HG03571 (cell line): ENCODE measurements at regions not wholly inside any gene's neighbourhood (a gene's known extent, or its start where the extent isn't known, plus 50 kb on each side); places are given as distances from the start of the nearest gene placed in this dataset.
"Not testable (repeated sequence)": the region's sequence is repeated elsewhere in the genome, so short reads cannot be mapped to it uniquely, and the experiment has no call there.

Experiments
- ATAC-seq: cut with Tn5 transposase; IDR thresholded peaks from one replicate; pipeline ENCODE4 v1.9.1; 2021; ENCODE audit not compliant: unreplicated experiment

DNA sequence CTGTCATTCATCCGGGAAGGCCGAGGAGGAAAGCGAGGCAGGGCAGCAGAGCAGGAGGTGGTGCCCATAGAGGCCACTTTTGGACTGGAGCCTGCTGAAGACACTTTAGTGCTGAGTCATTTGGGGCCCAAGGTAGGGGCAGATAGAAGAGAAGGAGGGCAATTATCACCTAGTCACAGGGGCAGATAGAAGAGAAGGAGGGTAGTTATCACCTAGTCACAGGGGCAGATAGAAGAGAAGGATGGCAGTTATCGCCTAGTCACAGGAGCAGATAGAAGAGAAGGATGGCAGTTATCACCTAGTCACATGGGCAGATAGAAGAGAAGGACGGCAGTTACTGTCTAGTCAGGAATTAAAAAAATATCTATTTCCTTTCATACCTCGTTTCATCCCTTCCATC, 1372.6 kb downstream of the FOXD4L5 start:
- not testable (repeated sequence) for ATAC-seq

DNA sequence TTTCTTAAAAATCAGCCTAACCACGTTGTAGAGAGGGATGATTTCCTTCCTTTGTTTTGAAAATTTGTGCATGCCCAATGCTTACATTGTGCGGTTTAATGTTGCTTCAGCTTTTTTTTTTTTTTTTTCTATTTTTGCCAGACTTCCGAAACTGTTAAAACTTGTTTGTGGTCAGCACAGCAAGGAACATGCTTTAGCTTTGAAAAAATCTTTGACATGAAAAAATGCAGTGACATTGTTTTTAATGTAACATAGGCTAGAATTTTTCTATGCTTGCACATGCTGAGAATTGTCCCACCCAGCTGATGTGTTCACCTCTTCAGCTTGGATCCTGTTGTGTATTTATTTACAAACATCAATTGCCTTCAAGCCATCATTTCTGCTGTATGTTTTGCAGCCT, 1375.9 kb downstream of the FOXD4L5 start:
- ATAC-seq = not testable (repeated sequence)

DNA sequence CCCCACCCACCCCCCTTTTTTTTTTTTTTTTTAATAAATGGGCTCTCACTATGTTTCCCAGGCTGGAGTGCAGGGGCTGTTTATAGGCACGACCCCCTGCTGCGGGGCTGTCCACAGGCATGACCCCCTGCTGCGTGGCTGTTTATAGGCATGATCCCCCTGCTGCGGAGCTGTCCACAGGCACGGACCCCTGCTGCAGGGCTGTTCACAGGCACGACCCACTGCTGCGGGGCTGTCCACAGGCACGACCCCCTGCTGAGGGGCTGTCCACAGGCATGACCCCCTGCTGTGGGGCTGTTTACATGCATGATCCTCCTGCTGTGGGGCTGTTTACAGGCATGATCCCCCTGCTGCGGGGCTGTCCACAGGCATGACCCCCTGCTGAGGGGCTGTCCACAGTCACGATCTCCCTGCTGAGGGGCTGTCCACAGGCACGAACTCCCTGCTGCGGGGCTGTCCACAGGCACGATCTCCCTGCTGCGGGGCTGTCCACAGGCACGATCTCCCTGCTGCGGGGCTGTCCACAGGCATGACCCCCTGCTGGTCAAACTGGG, 1385.3 kb downstream of the FOXD4L5 start:
- ATAC-seq = not testable (repeated sequence)

DNA sequence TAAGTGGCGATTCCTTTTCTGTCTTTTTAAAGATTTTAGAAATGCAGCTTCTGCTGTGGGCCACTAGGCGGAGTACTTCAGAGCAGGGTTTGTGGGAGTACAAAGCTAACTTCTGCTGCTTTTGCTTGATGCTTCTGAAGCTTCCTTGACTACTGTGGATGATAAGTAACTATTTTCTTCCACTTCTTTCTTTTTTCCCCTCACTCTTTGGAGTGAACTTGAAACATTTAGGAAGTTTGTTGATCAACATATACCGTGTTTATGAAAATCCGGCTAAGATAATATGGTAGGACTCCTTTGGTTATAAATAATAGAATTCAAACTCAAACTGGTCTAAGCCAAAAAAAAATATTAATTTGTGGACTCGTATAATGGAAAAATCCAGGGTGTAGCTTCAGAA, 1403.6 kb downstream of the FOXD4L5 start:
- not testable (repeated sequence) for ATAC-seq

DNA sequence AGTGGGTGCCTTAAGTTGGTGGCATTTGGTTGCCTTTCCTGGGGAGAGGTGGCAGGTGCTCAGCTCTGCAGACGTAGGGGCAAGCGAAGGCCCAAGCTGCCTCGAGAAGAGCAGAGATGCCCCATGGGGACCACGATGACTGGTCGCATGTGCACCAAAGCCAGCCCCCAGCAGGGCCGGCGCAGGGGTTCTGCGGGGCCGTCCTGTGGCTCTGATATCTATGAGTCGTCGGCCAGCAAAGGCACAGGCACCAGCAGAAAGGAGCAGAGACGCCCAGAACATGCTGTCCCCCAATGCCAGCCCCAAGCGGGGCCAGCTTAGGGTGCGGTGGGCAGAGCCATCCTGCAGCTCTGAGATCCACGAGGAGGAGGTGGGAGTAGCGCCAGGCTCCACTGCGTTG, 1408.6 kb downstream of the FOXD4L5 start:
- ATAC-seq = not testable (repeated sequence)

DNA sequence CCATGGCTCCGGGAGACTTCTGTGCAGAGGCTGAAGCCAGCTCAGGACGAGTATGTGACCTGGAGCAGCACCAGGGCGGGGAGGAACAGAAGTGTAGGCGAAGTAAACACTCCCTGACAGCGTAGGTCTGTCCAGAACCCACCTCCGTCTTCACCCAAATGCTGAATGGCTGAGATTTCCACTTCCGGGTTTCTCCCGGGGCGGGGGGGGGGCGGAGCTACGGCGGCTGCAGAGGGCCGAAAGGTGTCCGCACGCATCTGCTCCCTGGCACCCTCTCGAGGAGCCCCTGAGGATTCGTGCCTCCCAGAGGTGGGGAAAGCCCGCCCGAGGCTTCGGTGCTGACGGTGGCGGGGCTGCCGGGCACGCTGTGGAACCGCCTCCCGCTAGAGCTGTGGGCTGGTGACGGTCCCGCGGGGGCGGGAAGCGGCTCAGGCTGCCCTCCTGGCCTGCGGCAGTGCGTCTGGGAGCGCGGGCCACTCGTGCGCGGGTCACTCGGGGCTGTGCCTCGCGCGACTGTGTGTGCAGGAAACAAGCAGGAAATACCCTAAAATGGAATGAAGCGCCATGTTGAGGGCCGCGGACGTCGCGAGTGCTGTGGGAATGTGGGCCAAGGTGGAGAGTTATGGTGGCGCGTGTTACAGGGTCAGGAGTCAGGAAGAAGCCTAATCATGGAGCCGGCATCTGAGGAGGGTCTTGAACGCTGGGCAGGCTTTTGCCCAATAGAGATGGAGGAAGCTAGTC, 1425.4 kb downstream of the FOXD4L5 start:
- ATAC-seq = no peak

DNA sequence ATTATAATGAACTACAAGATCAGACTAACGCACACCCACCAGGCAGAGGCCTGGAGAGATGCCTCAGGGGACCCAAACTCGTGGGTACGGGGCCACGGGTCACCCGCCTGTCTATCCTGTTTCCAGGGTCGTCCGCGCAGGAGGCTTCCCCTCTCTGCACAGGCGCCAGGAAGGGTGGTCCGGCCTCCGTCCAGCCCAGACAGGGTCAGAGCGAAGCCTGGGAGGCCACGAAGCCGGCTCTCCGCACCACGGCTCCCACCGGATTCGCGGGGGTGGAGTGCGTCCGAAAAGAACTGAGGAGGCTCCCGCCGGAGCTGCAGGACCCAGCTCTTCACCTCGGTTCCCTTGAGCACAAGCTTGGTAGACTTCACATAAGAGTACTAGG, 1425.9 kb downstream of the FOXD4L5 start:
- not testable (repeated sequence) for ATAC-seq

DNA sequence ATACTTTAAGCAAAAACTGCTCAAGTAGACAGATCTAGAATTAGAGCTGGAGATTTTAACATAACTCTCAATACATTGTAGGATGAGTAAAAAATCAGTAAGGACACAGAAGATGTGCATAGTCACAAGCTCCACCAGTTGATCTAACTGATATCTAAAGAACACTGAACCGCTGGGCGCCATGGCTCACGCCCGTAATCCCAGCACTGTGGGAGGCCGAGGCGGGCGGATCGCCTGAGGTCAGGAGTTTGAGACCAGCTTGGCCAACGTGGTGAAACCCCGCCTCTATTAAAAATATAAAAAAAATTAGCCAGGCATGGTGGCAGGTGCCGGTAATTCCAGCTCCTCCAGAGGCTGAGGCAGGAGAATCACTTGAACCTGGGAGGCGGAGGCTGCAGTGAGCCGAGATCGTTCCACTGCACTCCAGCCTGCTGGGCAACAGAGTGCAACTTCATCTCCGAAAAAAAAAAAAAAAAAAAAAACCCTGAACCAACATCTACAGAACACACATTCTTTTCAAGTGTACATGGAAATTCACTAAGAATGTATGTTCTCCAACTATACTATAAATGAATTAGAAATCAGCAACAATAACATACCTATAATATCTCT, 1431.8 kb downstream of the FOXD4L5 start:
- not testable (repeated sequence) for ATAC-seq

DNA sequence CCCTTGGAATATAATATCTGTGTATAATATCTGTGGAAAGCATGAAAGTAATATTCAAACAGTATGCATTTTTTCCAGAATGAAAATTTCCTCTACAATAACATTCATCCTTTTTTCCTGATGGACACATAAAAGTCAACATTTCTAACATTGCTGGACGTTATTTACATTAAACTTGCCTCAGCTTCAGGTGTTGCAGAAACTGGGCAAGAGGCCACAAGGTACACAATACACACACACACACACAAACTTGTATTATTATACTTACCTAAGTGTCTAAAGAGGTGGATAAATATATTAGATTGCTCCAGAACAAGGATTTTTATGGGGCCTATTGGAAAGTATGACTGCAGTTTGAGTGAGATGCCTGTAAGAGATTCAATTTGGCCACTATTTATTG, 1460.2 kb downstream of the FOXD4L5 start:
- ATAC-seq = not testable (repeated sequence)

DNA sequence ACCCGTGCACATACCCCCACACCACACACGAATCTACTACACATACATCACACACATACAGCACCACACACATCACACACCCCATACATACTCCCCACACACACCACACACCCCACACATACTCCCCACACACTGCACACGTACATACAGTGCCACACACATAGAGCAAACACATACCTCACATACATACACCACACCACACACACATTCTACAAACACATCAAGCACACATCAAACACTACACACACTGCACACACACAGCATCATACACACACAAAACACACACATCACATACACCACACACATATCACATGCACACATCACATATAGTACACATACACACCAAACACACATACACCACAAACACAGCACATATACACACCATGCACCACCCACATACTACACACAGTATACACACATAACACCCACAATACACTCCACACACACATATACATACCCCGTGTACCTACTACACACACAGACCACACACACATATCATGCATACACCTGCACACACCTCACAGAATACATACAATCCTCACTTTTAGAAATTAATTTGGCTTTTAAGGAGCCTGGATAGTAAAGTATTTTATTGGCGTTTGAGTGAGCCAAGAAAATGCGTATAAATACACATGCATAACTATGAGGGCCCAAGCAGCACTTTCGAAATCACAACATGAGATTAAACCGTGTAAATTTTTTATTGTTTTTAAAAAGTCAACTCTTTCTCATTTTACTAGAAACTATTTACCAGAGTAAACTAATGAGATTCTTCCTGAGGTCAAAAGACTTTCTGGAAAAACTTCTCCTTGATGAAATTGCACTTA, 1461.4 kb downstream of the FOXD4L5 start:
- not testable (repeated sequence) for ATAC-seq

DNA sequence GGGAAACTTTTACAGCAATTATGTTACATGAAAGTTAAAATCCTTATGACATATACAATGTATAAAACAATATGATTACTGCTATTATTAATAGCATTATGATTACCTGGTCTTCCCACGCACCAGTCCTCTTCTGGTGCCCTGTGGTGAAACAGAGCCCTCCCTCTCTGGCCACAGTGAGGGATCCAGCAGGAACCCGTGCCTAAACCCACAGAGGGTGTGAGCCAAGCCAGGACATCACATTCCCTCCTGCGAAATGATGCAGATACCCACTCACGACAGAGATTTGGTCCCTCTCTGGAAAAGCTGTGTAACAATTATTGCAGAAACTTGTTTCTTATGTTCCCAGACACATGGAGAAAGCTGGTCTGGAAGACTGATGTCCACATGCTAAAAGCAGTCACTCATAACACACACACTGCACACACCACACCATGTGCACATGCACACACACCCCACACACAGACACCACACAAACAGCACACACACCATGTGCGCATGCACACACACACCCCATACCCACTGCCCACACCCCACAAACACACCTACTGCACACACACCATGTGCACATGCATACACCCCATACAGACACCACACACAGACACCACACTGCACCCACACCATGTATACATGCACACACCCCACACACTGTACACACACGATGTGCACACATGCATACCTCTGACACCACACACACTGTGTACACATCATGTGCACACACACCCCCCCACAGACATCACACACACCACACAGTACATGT, 1462.2 kb downstream of the FOXD4L5 start:
- not testable (repeated sequence) for ATAC-seq

DNA sequence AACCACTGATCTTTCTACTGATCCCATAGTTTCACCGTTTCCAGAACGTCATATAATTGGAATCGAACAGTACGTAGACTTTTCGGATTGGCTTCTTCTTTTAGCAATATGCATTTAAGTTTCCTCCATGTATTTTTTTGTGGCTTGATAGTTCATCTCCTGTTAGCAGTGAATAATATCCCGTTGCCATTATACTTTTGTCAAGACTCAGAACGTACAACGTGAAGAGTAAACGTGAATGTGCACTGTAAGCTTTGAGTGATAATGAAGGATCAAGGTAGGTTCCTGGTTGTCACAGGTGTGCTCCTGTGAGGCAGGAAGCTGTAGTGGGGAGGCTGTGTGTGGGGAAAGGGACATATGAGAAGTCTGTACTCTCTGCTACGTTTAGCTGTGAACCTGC, 1463.7 kb downstream of the FOXD4L5 start:
- ATAC-seq = not testable (repeated sequence)

DNA sequence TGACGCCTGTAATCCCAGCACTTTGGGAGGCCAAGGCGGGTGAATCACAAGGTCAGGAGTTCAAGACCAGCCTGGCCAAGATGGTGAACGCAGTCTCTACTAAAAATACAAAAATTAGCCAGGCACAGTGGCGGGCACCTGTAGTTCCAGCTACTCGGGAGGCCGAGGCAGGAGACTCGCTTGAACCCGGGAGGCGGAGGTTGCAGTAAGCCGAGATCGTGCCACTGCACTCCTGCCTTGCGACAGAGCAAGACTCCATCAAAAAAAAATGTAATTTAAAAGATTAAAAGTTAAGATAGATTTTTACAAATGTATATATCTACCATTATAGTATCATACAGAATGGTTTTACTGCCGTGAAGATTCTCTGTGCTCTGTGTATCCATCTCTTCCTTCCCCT, 1464.1 kb downstream of the FOXD4L5 start:
- ATAC-seq = not testable (repeated sequence)

DNA sequence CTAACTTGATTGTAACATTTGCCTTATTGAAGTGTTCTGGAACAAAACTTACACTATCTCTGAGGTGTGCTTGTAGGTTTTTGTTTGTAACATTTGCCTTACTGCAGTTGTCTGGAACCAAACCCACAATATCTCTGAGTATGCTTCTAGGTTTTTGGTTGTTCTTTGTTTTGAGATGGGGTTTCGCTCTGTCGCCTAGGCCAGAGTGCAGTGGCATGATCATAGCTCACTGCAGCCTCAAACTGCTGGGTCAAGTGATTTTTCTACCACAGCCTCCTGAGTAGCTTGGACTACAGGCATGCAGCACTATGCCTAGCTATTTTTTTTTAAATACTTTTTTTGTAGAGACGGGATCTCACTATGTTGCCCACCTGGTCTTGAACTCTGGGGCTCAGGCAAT, 1464.6 kb downstream of the FOXD4L5 start:
- ATAC-seq = not testable (repeated sequence)

DNA sequence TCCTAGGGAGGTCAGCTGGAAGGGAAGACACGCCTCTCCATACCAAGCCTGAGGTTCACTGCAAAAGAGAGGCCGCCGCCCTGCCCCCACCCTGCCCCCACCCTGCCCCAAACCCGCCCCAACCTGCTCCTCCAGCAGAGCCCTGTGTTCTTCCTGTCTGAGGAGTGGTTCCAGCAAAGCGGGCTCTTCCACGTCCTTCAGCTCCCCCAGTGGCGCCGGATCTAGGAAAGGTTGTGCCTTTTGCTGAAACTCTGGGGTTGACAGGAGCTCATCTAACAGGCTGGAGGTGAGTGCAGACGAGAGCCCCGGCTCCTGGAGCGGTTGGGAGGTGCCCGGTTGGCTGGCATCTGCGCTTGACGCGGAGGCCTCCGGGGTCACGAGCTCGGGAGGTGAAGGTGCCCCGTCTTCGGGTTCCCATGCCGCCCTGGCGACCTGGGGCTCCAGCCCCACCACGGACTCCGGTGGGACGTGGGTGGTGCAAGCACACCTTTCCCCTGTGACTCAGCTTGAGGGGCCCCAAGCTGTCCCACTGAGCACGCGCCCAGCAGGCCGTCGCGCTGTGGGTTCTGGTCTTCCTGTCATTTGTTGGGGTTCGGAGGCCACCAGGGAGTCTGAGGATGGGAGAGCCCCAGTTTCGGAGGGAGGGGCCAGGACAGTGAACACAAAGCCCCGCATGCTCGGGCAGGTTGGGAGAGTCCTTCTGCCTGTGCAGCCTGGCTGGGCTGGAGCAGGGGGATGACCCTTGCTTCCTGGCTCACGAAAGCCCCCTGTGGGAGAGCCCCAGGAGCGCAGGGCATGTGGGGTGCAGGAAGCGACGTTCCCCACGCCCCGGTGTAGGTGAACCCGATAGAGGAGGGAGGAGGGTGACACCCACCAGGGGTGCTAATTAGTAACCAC, 1467.1 kb downstream of the FOXD4L5 start:
- ATAC-seq = peak; percentile 57

DNA sequence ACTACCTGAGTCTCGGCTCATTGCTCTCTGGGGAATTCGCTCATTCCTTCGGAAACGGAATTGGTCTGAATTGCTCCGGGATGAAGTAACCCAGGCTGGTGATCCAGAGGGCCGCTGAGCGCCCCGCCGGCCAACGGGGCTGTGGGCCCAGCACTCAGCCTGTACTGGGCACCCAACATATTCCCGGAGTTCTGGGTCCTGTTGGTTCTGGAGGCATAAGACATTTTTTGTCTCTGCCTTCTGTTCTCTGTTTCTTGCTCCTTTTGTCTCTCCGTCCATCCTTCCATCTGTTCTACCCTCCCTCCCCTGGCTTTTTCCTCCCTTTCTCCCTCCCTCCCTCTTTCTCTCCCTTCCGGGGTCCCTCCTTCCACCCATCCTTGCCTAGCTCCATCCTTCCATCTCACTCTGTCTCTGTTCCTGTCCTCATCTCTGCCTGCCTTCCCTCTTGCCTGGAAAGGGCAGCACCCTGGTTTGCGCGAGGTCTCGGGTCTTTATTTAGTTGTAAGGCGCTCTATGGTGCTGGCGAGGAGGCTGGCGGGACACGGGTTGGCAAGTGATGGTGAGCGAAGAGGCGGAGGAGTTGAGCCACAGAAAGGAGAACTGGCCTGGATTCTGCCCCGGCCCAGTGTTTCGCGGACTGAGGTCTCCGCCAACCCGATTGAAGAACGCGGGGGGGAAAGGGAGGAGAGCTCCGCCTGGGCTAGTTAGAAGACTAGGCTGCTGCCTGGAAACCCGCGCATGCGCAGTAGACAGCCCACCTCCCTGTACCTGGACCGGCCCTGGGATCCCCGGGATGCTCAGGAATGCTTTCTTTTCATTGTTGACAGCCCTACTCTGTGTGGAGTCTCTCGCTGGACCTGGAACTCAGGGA, 1468.0 kb downstream of the FOXD4L5 start:
- ATAC-seq = peak; percentile 68

DNA sequence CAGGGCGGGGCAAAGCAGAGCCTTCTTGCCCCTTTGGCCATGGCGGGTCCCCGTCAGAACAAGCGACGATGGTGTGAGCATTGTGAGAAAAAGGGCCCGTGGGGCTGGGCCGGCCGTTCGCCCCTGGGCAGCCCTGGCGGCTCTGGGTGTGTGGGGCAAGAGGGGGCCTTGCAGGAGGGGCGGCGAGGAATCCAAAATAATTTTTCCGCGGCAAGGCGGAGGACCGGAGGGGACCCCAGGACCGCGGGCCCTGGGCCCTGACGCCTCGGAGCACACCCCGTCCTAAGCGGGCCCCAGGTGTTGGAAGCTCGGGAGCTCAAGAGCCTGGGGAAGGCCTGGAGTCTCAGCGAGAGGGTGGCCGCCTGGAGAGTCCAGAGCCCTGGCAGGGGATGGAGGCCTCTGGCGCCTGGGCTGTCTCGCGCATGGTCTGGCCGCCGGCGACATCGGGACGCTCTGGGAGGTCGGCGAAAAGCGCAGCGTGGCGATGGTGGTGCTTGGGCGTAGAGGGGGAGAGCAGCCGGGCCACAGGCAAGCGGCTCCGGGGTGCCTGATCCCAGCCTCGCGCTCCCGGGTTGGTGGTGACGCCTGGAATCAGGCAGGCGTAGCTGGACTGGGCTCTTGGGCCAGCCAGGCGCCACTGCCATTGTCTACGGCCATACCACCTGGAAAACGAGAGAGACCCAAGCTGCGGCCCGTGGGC, 1469.9 kb downstream of the FOXD4L5 start:
- ATAC-seq = not testable (repeated sequence)

DNA sequence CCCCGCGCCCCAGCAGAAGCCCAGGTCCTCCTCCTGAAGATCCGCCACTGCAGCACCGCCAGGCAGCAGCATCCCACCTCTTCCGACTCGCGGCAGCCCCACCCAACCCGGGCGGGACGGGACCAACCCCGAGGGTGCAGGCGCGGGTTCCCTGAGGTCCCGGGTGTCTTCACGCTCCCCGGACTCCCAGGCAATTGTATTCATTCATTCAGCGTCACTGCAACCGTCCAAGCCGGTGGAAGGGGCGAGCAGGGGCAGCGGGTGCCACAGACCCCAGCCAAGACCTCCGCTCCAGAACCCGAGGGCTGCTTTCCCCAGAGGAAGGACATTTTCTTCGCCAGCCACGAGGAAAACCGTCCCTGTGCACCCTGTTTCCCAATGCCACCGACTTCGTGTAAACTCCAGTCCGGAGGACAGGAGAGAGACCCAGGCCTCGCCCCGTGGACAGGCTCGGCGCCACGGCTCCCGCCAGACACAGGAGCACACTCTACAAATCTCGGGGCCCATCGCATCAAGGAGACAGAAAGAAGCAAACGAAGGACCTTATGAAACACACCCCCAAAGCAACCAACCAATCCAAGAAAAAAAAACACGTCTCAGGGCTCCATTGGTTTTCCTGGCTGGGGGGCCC, 1471.5 kb downstream of the FOXD4L5 start:
- ATAC-seq = not testable (repeated sequence)
